Large intestine (tissue), 3 donors: ENCODE measurements at regions not wholly inside any gene's neighbourhood (a gene's known extent, or its start where the extent isn't known, plus 50 kb on each side); places are given as distances from the start of the nearest gene placed in this dataset.

ENCODE experiments used
- DNase-seq, 2 donors: peaks; one replicate each; pipeline versions ENCODE4 v3.0.0 to v3.0.0-alpha.2; 2013
- H3K27ac ChIP-seq: one replicate; pipeline ENCODE4 v1.5.1; 2013; ENCODE audit warnings: low read length
- H3K27me3 ChIP-seq: 2 replicates; pipeline ENCODE4 v1.6.1; 2013; ENCODE audit warnings: low read length; ENCODE audit not compliant: control insufficient read depth, insufficient read depth
- H3K36me3 ChIP-seq: 2 replicates; pipeline ENCODE4 v1.6.1; 2013; ENCODE audit warnings: low read length; ENCODE audit not compliant: control insufficient read depth, insufficient read depth
- H3K4me1 ChIP-seq: one replicate; pipeline ENCODE4 v1.6.1; 2013; ENCODE audit warnings: low read length; ENCODE audit not compliant: control insufficient read depth, insufficient read depth
- H3K4me3 ChIP-seq: one replicate; pipeline ENCODE4 v1.5.1; 2013; ENCODE audit warnings: low read length
- H3K9me3 ChIP-seq: one replicate; pipeline ENCODE4 v1.6.1; 2013; ENCODE audit warnings: mild to moderate bottlenecking, low read depth, low read length, moderate library complexity; ENCODE audit not compliant: control insufficient read depth
- WGBS: methylation state at CpG from one replicate; pipeline ENCODE4 v1.1.5; 2013; ENCODE audit warnings: low lambda C conversion rate; ENCODE audit not compliant: insufficient coverage; 5-methylcytosine and 5-hydroxymethylcytosine counted together

DNA sequence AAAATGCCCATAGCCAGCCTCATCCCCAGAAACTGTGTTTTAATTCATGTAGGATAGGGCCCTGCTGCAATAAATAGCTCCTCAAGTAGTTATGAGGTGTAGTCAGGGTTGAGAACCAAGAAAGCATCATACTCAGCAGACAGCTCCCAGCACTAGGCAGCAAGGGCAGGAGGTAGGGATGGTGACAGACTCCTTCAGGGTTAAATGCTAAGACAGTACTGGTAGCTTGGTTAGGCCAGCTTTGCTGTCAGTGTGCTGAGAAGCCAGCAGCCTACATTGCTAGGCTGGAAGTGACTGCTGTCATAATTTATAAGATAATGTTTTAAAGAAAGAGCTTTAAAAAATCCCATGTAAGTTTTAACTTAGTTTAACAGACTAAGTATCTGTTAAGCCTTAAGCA, 113.9 kb upstream of the IMMP2L start:
- no peaks in the 10 kb centered on the region for H3K27me3 ChIP-seq
- no peak for DNase-seq
- H3K4me1 ChIP-seq = no peaks in the 10 kb centered on the region
- no peaks in the 10 kb centered on the region for H3K36me3 ChIP-seq
- no peaks in the 10 kb centered on the region for H3K9me3 ChIP-seq
- H3K4me3 ChIP-seq = no peak overlapping the region
- no peak overlapping the region for H3K27ac ChIP-seq

DNA sequence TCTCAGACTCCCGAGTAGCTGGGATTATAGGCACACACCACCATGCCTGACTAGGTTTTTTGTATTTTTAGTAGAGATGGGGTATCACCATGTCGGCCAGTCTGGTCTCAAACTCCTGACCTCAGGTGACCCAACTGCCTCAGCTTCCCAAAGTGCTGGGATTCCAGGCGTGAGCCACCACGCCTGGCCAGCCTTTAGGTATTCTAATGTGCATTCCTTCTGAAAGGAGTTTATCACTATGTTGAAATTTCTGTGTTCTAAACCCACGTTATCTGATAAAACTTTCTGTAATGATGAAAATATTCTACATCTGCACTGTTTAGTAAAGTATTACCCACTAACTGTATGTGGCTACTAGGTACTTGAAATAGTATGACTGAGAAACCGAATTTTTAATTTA, 110.6 kb upstream of the IMMP2L start:
- H3K9me3 ChIP-seq = no peaks in the 10 kb centered on the region
- no peaks in the 10 kb centered on the region for H3K4me1 ChIP-seq
- WGBS = no CpG with 5 or more reads among the region's 6 CpGs
- H3K4me3 ChIP-seq = no peak overlapping the region
- no peak overlapping the region for H3K27ac ChIP-seq
- H3K27me3 ChIP-seq = no peaks in the 10 kb centered on the region
- H3K36me3 ChIP-seq = no peaks in the 10 kb centered on the region
- DNase-seq = no peak

DNA sequence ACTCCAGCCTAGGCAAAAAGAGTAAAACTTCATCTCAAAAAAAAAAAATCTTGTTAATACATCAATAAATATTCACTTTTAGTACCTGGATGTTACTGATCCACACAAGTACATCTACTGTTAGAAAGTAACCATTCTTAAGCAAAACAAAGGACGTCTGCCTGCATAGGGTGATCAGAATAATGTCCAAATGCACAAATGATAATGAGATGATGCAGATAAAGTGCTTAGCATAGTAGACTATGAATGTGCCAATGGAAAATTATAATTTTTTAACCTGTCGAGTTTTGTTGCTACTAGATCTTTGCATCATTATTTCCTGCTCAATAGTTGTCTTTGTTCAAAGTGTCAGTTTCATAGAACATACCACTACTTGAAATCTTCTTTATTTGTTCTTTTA, 109.6 kb upstream of the IMMP2L start:
- Histone ChIP-seq H3K27ac (no peak overlapping the region), H3K36me3 (no peaks in the 10 kb centered on the region), H3K9me3 (no peaks in the 10 kb centered on the region), H3K27me3 (no peaks in the 10 kb centered on the region), H3K4me3 (no peak overlapping the region), H3K4me1 (no peaks in the 10 kb centered on the region)
- no CpG with 5 or more reads among the region's 2 CpGs for WGBS
- DNase-seq = no peak

DNA sequence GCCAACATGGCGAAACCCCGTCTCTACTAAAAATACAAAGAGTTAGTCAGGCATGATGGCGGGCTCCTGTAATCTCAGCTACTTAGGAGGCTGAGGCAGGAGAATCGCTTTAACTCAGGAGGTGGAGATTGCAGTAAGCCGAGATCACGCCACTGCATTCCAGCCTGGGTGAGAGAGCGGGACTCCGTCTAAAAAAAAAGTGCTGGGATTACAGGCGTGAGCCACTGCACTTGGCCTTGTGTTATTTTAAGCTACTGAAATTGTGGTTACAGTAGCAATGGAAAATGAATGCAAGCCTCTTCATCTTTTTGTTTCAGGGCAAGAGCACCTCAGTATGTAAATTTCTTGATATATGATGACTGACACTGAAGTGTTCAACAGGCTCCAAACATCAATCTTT, 106.4 kb upstream of the IMMP2L start:
- Histone ChIP-seq H3K9me3 (no peaks in the 10 kb centered on the region), H3K4me1 (no peaks in the 10 kb centered on the region), H3K27ac (no peak overlapping the region), H3K4me3 (no peak overlapping the region), H3K27me3 (no peaks in the 10 kb centered on the region), H3K36me3 (no peaks in the 10 kb centered on the region)
- no CpG with 5 or more reads among the region's 9 CpGs for WGBS
- DNase-seq = no peak

DNA sequence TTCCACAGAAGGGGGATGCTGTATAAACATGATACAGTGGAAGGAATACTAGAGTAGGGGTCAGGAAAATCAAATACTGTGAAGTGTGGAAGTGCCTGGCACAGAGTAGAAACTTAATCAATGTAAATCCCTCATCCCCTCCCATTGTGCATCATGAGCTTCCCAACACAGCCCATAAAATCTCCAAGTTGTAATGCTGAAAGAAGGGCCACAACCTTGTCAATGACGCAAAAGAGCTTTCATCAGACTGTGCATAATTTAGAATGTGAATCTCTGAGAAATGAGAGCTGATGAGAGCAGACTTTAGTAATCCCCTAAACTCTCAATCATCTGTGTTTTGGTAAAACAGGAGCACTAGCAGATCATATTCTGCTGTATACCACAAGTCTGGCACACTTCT, 105.2 kb upstream of the IMMP2L start:
- WGBS = no CpG with 5 or more reads among the region's 1 CpG
- Histone ChIP-seq H3K4me1 (no peaks in the 10 kb centered on the region), H3K27ac (no peak overlapping the region), H3K27me3 (no peaks in the 10 kb centered on the region), H3K4me3 (no peak overlapping the region), H3K9me3 (no peaks in the 10 kb centered on the region), H3K36me3 (no peaks in the 10 kb centered on the region)
- no peak for DNase-seq

DNA sequence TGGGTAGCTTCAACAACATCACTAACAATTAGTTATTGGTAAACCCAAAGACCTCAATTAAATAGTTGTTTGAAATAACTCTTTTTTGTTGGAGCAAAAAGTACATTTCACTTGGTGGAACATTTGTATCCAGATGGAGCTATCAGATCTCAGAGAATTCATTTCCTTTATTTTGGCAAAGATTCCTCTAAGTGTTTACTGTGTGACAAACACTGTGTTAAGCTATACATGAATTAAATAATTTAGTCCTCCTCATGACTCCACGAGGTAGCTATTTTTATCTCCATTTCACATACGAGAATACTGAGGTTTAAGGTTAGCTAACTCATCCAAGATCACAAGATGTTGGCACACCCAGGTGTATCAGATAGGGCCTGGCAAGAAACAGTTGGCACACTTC, 104.0 kb upstream of the IMMP2L start:
- no CpG with 5 or more reads among the region's 2 CpGs for WGBS
- Histone ChIP-seq H3K27ac (no peak overlapping the region), H3K9me3 (no peaks in the 10 kb centered on the region), H3K4me3 (no peak overlapping the region), H3K27me3 (no peaks in the 10 kb centered on the region), H3K4me1 (no peaks in the 10 kb centered on the region), H3K36me3 (no peaks in the 10 kb centered on the region)
- DNase-seq = no peak

DNA sequence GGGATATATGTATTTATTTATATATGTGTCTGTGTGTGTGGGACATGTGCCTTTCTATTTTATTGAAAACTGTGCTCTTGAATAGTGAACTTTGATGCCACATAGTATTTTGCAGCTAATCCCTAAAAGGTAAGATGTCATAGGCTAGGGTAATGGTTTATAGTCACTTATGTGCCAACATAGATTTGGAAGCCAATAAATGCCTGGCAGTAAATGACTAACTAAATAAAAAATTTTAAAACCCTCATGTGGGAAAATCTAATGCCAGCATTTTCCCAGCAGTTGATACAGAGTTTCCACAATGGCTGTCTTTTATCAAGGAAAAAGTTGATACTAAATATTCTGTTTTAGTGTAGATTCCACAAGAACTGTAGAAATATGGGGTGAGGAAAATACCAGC, 101.5 kb upstream of the IMMP2L start:
- Histone ChIP-seq H3K9me3 (no peaks in the 10 kb centered on the region), H3K4me1 (no peaks in the 10 kb centered on the region), H3K4me3 (no peak overlapping the region), H3K27ac (no peak overlapping the region), H3K27me3 (no peaks in the 10 kb centered on the region), H3K36me3 (no peaks in the 10 kb centered on the region)
- no peak for DNase-seq

DNA sequence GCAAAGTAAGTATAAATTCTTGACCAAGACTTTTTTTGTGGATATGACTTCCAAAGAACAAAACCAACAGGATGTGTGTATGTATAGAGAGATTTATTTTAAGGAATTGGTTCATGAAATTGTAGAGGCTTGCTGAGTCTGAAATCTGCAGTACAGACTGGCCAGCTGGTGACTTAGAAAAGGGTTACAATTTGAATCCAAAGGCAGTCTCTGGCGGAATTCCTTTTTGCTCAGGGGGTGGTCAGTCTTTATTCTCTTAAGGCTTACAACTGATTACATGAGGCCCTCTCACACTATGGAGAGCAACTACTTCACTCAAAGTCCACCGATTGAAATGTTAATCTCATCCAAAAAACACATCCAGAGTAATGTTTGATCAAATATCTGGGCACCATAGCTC, 100.1 kb upstream of the IMMP2L start:
- no peak overlapping the region for H3K27ac ChIP-seq
- no CpG with 5 or more reads among the region's 2 CpGs for WGBS
- H3K9me3 ChIP-seq = no peaks in the 10 kb centered on the region
- H3K4me1 ChIP-seq = no peaks in the 10 kb centered on the region
- no peak overlapping the region for H3K4me3 ChIP-seq
- DNase-seq = no peak
- no peaks in the 10 kb centered on the region for H3K36me3 ChIP-seq
- H3K27me3 ChIP-seq = no peaks in the 10 kb centered on the region

DNA sequence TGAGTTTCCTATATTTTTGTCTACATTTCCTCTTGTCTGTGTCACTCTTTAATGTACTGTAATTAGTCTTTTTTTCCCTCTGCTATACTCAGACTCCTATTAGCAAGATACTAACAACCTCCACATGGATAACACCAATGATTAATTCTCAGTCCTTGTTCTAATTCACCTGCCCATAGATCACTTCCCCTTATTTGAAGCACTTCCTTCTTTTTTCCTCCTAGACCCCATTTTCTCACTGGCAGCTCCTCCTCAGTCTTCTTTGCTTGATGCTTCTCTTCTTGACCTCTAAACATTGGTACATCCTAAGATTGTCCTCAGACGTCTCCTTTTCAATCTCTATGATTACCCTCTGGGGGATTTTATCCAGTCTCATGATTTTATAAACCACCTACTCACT, 98.2 kb upstream of the IMMP2L start:
- Histone ChIP-seq H3K27me3 (no peaks in the 10 kb centered on the region), H3K4me1 (no peaks in the 10 kb centered on the region), H3K27ac (no peak overlapping the region), H3K4me3 (no peak overlapping the region), H3K9me3 (no peaks in the 10 kb centered on the region), H3K36me3 (no peaks in the 10 kb centered on the region)
- WGBS = 83% methylated on average over 1 of the region's 1 CpG
- no peak for DNase-seq

DNA sequence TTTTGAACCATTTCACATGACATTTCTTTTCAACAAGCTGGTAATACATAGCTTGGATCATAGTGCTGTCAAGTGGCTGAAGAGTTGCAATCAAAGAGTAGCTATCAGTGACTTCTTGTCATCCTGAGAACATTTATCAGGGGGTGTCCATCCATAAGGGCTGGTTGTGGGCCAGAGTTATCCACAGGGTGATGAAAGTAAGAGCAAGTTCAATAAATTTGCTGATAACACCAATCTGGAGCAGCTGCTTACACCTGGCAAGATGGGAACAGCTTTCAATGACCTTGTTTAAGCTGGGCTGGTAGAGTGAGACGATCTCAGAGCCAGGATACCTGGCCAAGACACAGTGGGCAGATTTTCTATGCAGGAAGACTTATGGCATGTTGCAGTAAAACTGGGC, 96.3 kb upstream of the IMMP2L start:
- Histone ChIP-seq H3K4me3 (no peak overlapping the region), H3K9me3 (no peaks in the 10 kb centered on the region), H3K27me3 (no peaks in the 10 kb centered on the region), H3K27ac (no peak overlapping the region), H3K36me3 (no peaks in the 10 kb centered on the region), H3K4me1 (no peaks in the 10 kb centered on the region)
- no CpG with 5 or more reads among the region's 1 CpG for WGBS
- DNase-seq = no peak

DNA sequence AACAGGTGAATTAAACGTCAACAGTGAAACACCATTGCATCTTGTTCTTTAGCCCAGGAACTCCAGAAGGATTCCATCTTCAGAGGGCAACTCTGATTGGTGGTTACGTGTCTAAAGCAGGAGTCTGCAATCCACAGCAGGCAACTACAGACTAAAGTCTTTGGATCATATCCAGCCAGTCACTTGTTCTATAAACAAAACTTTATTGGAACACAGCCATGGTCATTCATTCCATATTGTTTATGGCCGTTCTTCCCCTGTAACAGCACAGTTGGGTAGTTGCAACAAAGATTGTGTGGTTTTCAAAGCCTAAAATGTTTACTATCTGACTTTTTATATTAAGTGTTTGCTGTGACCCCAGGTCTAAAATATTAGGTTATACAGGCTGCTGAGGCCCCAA, 94.7 kb upstream of the IMMP2L start:
- Histone ChIP-seq H3K36me3 (no peaks in the 10 kb centered on the region), H3K27ac (no peak overlapping the region), H3K4me3 (no peak overlapping the region), H3K4me1 (no peaks in the 10 kb centered on the region), H3K9me3 (no peaks in the 10 kb centered on the region), H3K27me3 (no peaks in the 10 kb centered on the region)
- DNase-seq = no peak
- WGBS = 40% methylated on average over 1 of the region's 3 CpGs

DNA sequence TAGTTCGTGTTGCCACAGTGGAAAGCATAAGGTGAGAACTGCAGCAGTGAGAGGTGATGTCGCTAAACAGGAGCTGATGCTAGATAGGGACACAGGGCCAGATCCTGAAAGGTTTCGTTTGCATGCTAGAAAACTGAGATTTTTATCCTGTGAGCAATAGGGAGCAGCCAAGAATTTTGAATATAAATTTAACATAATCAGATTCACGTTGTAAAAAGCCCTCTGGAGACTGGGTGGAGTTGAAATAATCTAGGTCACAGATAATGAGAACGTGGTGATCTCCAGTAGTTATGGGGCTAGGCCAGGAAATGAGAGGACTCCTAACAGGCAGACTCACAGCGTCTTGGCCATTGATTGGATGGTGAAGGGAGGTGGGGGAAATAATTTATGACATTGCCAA, 92.1 kb upstream of the IMMP2L start:
- no peak for DNase-seq
- WGBS = 89% methylated on average over 3 of the region's 6 CpGs
- no peaks in the 10 kb centered on the region for H3K9me3 ChIP-seq

More for the DNA sequence above, 92.1 kb upstream of the IMMP2L start:
- Histone ChIP-seq H3K27me3 (no peaks in the 10 kb centered on the region), H3K27ac (no peak overlapping the region), H3K36me3 (no peaks in the 10 kb centered on the region), H3K4me1 (no peaks in the 10 kb centered on the region), H3K4me3 (no peak overlapping the region)
